Activated gamma-delta T cell treated with anti-CD3 and anti-CD28 coated beads, Interleukin-2, amount 50 U/mL, for 16 hours (primary cell): ENCODE measurements at regions not wholly inside any gene's neighbourhood (a gene's known extent, or its start where the extent isn't known, plus 50 kb on each side); places are given as distances from the start of the nearest gene placed in this dataset.

Experiments
- DNase-seq: peaks from one replicate; pipeline ENCODE4 v3.0.0-alpha.2; 2020; ENCODE audit warnings: low read depth

- DNase-seq: no peak
These were observed 430.2 kb upstream of the MKI67 start for GRCh38 chr10:128556182-128557110.

GRCh38 chr10:128557149-128557710, 431.0 kb upstream of the MKI67 start:
- DNase-seq: no peak

GRCh38 chr10:128560406-128560805, 434.2 kb upstream of the MKI67 start:
- no peak for DNase-seq

DNA sequence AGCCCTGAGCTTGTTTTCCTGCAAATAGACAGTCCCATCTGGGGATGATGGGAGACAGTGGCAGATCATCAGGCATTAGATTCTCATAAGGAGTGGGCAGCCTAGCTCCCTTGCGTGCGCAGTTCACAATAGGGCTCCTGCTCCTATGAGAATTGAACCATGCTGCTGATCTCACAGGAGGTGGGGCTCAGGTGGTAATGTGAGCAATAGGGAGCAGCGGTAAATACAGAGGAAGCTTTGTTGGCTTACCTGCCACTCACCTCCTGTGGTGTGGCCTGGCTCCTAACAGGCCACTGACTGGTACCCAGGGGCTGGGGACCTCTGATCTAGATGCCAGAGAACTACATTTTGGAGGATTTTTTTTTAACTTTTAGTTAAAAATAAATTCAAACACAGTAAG, 434.8 kb upstream of the MKI67 start:
- DNase-seq: no peak

DNA sequence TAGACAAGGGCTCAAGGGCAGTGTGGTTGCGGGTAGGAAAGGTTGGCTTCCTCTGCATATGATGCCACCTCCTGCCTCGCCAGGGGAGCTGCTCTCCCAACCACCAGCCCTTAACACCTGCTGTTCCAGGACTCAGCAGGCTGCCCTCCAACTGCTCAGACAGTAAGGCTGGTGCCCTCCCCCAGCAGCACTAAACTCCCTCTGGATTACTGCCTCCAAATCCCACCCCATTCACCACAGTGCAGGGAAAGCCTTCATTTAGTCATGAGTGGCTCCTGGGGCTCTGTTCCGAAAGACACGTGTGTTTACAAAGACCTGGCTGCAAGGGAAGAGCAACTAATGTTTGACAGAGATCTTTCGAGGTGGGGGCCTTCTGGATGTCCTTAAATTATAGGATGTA, 437.2 kb upstream of the MKI67 start:
- DNase-seq: no peak

DNA sequence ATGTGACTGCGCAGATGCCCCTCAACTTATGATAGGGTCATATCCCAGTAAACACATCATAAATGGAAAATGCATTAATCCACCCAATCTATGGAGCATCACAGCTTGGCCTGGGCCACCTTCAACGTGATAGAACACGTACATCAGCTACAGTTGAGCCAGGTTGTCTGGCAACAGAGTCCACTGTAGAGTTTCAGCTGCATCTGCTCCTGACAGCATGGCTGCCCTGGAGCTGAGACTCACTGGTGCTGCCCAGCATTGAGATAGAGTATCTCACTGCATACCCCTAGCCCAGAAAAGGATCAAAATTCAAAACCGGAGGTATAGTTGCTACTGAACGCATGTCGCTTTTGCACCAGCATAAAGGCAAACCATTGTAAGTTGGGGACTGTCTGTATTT, 437.7 kb upstream of the MKI67 start:
- DNase-seq: no peak

DNA sequence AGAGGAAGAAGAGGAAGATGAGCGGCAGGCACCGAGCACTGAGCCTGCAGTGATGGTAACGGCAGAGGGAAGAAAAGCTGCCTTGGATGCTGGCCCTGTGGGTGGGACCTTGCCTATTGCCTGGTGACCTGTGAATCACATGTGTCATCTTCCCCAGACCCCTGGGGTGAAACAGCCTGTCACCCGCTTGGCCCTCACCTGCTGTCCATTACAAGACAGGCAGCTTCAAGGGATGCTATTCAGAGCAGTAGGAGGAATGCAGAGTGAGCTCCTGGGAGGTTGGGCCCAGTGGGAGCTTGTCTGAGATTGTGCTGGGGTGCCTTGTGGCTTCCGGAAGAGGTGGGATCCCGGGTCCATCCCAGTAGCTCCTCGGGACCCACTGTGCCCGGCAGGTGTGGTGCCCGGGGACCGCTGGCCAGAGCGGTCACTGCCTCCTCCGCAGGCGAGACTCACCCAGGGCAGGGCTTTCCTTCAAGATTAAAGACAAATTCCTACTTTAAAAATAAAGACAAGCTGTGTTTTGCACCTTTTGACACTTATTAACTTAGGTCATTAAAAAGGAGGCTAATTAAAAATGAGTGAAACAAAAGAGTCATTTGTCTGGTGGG, 440.2 kb upstream of the MKI67 start:
- DNase-seq: no peak

DNA sequence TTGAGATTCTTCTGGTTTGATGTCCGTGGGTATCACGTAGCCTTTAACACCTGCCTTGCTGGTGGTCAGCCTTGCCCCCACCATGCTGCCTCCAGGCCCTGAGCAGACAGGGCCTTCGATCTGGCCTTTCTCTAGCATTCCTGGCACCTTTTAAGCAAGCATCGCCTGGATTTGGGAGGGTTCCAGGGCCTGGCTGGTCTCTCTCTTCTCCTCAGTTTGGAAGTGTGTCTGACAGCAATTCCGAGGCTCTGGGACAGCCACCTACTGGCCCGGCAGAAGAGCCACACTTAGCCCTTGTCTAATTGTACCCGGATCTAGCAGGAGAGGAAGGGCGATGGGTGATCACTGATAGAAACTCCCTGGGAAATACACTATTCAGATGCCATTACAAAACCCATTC, 441.3 kb upstream of the MKI67 start:
- DNase-seq: no peak

DNA sequence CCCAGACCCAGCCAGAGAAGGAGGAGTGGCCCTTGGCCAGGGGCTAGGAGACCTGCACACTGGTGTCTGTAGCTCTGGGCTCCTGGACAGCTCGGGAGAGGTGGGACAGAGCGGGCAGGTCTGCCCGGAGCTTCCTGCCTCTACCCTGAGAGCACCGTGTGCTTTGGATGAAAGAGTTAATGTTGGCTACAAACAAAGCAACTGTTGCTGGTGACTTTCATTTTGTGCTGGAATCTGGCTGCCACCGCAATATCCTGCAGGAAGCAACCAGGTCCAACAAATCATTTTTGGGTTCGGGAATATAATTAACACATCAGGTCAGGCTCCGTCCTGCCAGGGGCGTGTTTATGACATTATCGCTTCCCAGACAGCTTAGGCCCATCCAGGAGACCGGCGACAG, 441.8 kb upstream of the MKI67 start:
- DNase-seq: no peak

DNA sequence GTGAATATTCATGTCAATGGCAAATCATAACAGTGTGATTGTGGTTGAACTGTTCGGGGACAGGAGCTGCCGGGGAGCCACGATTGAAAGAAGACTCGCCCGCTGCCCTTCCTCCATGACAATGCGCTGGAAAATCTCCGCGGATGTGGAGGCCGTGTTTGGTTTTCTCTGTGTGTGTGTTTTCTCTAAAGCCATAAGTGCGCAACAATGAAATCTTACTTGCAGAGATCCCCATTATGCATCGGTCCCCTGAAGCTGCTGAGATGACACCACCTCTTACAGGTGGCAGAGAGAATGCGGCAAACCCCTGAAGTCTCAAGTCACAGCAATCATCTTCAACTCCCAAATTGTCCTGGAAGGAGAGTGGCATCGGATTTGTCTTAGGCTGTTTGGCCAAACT, 442.3 kb upstream of the MKI67 start:
- DNase-seq: no peak

GRCh38 chr10:128568990-128569945, 443.0 kb upstream of the MKI67 start:
- no peak for DNase-seq

DNA sequence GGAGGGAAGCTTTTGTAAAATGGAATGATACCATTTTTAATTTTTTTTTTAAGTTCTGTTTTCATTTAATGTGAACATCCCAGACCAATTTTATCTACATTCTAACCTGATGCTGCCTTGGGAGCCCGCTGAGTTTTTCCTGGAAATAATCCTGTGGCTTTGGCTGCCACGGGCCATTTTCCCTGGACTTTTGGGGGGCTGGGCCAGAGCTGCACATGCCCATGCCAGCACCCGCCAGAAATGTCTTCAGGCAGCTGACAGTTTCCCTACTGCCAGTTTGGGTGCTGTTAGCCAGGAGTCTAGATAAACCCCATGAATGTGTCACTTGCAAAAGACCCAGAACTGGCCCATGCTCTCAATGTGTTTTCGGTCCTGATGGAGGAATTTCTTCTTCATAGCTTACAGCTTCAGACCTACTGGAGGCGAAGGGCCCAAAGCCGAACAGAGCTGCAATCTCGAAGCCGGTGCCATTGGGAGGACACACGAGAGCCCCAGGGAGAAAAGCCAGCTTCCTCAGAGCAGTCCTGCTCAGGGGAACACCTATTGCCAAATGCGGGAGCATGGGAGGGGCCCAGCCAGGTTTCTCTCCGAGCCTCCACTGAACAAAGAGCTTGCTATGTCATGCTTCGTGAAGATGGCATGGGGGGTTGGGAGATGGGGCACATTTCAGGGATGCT, 444.2 kb upstream of the MKI67 start:
- no peak for DNase-seq

DNA sequence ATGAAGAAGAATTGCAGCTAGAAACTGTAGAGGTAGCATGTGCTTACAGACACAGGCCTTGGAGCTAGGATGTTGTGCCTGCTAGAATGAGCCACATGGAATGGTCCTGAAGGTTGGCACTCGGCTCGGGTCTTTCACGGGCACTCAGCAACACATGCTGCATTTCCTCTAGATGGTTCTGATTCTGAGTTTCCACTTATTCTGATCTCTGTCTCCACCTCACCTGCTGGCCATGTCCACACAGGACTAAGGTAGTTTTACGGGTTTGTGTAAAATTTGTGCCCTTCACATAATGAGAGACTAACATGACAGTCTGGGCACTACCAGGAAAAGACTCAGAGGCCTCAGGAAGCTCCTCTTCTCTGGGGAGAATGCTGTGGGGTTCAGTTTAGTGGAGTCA, 444.8 kb upstream of the MKI67 start:
- DNase-seq: no peak

- DNase-seq: no peak
These were observed 445.5 kb upstream of the MKI67 start for GRCh38 chr10:128571745-128572144.

DNA sequence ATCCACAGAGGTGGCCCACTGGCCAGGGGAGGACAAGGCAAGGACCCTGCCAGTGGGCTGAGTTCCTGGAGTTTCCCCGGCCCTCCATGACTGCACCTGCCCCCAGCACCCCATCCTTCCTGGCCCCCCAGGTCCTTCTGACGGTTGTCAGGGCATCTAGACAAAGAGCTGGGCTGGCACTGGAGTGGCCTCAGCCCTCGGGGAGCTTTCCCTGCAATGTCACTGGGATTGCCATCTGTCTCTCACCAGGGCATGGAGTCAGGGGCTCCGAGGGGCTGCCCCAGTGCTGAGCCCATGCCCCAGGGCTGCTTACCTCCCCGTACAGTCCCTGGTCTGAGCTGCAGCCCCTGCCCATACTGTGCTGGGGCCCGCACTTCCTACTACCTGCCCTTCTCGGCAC, 446.5 kb upstream of the MKI67 start:
- DNase-seq: no peak

DNA sequence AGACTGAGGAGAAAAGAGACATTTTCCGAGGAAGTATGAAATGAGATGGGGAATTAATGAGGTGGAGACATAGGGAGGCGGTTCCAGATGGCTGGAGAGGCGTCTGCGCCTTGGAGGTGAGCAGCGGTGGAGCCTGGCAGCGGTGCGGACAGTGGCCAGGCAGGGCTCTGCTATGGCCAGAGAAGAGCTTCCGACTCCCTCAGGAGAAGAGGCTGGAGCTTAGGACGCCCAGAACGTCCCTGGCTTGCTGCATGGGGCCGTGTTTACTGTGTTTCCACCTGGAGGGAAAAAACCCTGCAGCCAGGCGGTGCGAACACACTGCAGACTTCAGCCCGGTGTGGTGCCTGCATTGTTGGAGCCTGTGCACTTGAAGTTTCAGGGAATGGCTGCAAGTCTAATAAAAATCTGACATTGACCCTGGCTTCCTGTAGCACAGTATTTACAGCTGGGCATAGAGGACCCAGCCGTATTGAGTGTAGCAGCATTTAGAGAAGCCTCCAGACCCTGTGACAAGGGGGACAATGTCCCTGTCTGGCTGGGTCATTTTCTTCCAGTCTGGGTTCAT, 447.1 kb upstream of the MKI67 start:
- DNase-seq: no peak

- DNase-seq: no peak
These were observed 447.8 kb upstream of the MKI67 start for GRCh38 chr10:128573986-128574385.

DNA sequence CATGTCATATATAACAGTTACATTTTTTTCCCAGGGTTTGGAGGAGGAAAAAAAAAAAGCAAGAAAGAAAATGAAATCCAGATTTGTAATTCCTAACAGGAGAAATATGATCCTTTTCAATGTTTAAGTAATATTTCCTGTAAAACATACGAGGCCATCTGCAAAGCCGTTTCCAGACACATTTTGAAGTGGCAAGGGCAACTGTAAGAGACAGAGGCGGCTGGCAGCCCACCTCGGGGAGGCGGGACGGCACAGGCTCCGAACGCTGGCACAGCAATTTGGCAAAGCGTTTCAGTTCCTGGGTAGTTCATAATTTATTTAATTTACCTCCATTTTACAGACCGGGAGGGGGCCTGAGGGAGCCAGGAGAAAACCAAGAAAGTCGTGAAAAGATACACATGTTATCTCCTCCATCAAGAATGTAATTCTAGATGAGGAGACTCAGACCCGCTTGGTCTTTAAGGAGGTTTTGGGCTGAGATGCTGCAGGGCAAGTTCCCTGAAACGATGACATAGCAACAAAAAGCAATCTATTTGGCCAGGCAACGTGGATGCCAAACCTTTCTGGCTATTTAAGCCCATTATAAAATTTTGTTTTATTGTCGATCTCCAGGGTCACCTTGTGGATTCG, 448.5 kb upstream of the MKI67 start:
- DNase-seq: no peak

- no peak for DNase-seq
These were observed 449.5 kb upstream of the MKI67 start for GRCh38 chr10:128575761-128576160.

GRCh38 chr10:128576336-128576735, 450.1 kb upstream of the MKI67 start:
- no peak for DNase-seq
